ENCODE measurements at regions not wholly inside any gene's neighbourhood (a gene's known extent, or its start where the extent isn't known, plus 50 kb on each side); places are given as distances from the start of the nearest gene placed in this dataset.
A peak's percentile ranks its signal among the peaks of the same experiment; 100 is the strongest.

DNA sequence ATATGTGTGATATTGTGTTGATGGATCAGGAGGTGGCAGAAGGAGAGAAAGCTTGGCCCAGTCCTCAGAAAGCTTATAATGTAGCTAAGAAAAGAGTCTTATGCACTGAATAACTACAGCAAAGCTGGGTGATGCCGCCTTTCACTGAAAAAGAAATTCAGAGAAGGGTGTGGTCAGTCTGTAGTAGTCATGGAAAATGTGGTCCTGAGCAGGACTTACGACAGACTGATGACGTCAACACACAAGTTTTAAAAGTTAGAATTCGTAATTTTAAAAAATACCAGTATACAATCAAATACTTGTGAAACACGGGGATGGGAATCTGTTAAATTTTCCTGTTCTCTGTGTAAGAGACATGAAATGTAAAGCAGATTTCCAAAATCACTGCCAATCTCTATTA lies 87.0 kb upstream of the RAPGEF2 start:
- Histone ChIP-seq H3K27me3 (ENCODE audit: control insufficient read depth in 2 of 2, insufficient read depth in 2 of 2, low read length in 2 of 2) (no peaks in the 10 kb centered on the region), H3K27ac (ENCODE audit: low read depth in 1 of 2, low read length in 2 of 2) (no peak overlapping the region), H3K4me3 (replicated peaks in 1 of 3; ENCODE audit: low read depth in 2 of 3, low read length in 3 of 3) (no peak overlapping the region), H3K9ac (ENCODE audit: insufficient read depth, low read length, poor library complexity, severe bottlenecking) (no peak overlapping the region), H2AFZ (ENCODE audit: insufficient read depth, low read depth, low read length, poor library complexity, severe bottlenecking) (no peak overlapping the region), H3K4me2 (replicated peaks; ENCODE audit: extremely low read depth, low read length, poor library complexity, severe bottlenecking) (no peak overlapping the region), H3K36me3 (replicated peaks in 1 of 2; ENCODE audit: control insufficient read depth in 1 of 2, insufficient read depth in 2 of 2, low read length in 2 of 2) (no peaks in the 10 kb centered on the region), H4K20me1 (ENCODE audit: insufficient read depth, low read length) (no peaks in the 10 kb centered on the region), H3K4me1 (ENCODE audit: control insufficient read depth in 1 of 2, insufficient read depth in 2 of 2, low read length in 2 of 2) (no peaks in the 10 kb centered on the region), H3K9me3 (replicated peaks in 1 of 2; ENCODE audit: control insufficient read depth in 1 of 2, insufficient read depth in 1 of 2, low read length in 2 of 2) (no peaks in the 10 kb centered on the region), H3K79me2 (ENCODE audit: insufficient read depth, low read length) (no peaks in the 10 kb centered on the region)
- no peaks in the 10 kb centered on the region for H3K36me3 Mint-ChIP-seq
- TF ChIP-seq, protein P1, sequence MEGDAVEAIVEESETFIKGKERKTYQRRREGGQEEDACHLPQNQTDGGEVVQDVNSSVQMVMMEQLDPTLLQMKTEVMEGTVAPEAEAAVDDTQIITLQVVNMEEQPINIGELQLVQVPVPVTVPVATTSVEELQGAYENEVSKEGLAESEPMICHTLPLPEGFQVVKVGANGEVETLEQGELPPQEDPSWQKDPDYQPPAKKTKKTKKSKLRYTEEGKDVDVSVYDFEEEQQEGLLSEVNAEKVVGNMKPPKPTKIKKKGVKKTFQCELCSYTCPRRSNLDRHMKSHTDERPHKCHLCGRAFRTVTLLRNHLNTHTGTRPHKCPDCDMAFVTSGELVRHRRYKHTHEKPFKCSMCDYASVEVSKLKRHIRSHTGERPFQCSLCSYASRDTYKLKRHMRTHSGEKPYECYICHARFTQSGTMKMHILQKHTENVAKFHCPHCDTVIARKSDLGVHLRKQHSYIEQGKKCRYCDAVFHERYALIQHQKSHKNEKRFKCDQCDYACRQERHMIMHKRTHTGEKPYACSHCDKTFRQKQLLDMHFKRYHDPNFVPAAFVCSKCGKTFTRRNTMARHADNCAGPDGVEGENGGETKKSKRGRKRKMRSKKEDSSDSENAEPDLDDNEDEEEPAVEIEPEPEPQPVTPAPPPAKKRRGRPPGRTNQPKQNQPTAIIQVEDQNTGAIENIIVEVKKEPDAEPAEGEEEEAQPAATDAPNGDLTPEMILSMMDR (IDR thresholded peaks at IDR 0.05), result no peak
- H3K27ac Mint-ChIP-seq, result no peak overlapping the region
- H3K4me1 Mint-ChIP-seq, result no peaks in the 10 kb centered on the region
- intact Hi-C loops (cut with micrococcal nuclease), result no loop called here
- WGBS (ENCODE audit: insufficient coverage), result no CpG with 5 or more reads among the region's 5 CpGs
- peaks cover 0 to 1% (median 0%) of the 10 kb centered on the region in 3 donors for H3K27me3 Mint-ChIP-seq (ENCODE audit: low read depth in 3 of 3)
- peaks cover 0 to 4% (median 0%) of the 10 kb centered on the region in 7 donors for H3K9me3 Mint-ChIP-seq
- H3K4me3 Mint-ChIP-seq, result no peak overlapping the region
- DNase-seq, result no peak

DNA sequence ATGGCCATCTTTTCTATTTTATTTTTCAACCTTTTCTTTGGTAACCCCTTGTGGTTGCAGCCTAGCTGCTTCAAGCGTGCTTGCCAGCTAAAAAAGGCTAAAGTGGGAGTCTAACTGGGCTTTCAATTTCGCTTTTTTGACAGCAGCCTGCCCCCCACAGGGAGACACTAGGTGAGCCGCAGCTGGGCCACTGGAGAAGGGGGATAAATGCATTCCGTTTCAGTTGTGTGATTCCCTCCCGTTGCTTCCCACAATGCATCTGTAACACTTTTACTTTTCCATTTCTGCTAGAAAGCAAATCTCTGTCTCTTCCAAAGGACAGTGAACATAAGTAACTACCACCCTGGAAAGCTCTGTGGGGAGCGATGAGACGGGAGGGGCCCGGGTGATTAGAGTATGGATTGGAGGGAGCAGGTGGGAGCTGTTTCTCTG lies 86.3 kb upstream of the RAPGEF2 start:
- Mint-ChIP-seq H3K4me3 (no peak overlapping the region), H3K9me3 (peaks cover 0 to 4% (median 0%) of the 10 kb centered on the region in 7 donors), H3K4me1 (no peaks in the 10 kb centered on the region), H3K27me3 (ENCODE audit: low read depth in 3 of 3) (peaks cover 0 to 1% (median 0%) of the 10 kb centered on the region in 3 donors), H3K36me3 (no peaks in the 10 kb centered on the region), H3K27ac (no peak overlapping the region)
- Histone ChIP-seq H3K27me3 (ENCODE audit: control insufficient read depth in 2 of 2, insufficient read depth in 2 of 2, low read length in 2 of 2) (no peaks in the 10 kb centered on the region), H3K4me2 (replicated peaks; ENCODE audit: extremely low read depth, low read length, poor library complexity, severe bottlenecking) (no peak overlapping the region), H3K36me3 (replicated peaks in 1 of 2; ENCODE audit: control insufficient read depth in 1 of 2, insufficient read depth in 2 of 2, low read length in 2 of 2) (no peaks in the 10 kb centered on the region), H3K4me3 (replicated peaks in 1 of 3; ENCODE audit: low read depth in 2 of 3, low read length in 3 of 3) (no peak overlapping the region), H4K20me1 (ENCODE audit: insufficient read depth, low read length) (no peaks in the 10 kb centered on the region), H3K9ac (ENCODE audit: insufficient read depth, low read length, poor library complexity, severe bottlenecking) (no peak overlapping the region), H3K79me2 (ENCODE audit: insufficient read depth, low read length) (no peaks in the 10 kb centered on the region), H3K4me1 (ENCODE audit: control insufficient read depth in 1 of 2, insufficient read depth in 2 of 2, low read length in 2 of 2) (no peaks in the 10 kb centered on the region), H2AFZ (ENCODE audit: insufficient read depth, low read depth, low read length, poor library complexity, severe bottlenecking) (peak overlapping the region; percentile 8), H3K9me3 (replicated peaks in 1 of 2; ENCODE audit: control insufficient read depth in 1 of 2, insufficient read depth in 1 of 2, low read length in 2 of 2) (no peaks in the 10 kb centered on the region), H3K27ac (ENCODE audit: low read depth in 1 of 2, low read length in 2 of 2) (no peak overlapping the region)
- 83% methylated on average over 4 of the region's 8 CpGs for WGBS (ENCODE audit: insufficient coverage)
- TF ChIP-seq, protein P1 (IDR thresholded peaks at IDR 0.05), result no peak
- no peak for DNase-seq
- intact Hi-C loops (cut with micrococcal nuclease), result no loop called here
